ENCODE measurements at regions not wholly inside any gene's neighbourhood (a gene's known extent, or its start where the extent isn't known, plus 50 kb on each side); places are given as distances from the start of the nearest gene placed in this dataset.

- no peak for TF ChIP-seq ELF4 (IDR thresholded peaks at IDR 0.05)
- no peak for TF ChIP-seq NFRKB (IDR thresholded peaks at IDR 0.05)
- no peak for TF ChIP-seq BHLHE40 (IDR thresholded peaks at IDR 0.05; ENCODE audit: borderline replicate concordance)
- no peak for TF ChIP-seq SP1 (IDR thresholded peaks at IDR 0.05)
- TF ChIP-seq FOXA1 (IDR thresholded peaks at IDR 0.05), result no peak
- TF ChIP-seq LEF1 (IDR thresholded peaks at IDR 0.05; ENCODE audit: borderline replicate concordance), result no peak
- no peak for TF ChIP-seq TARDBP (IDR thresholded peaks at IDR 0.05)
- TF ChIP-seq SUZ12 (IDR thresholded peaks at IDR 0.05), result no peak
- TF ChIP-seq ARNT (IDR thresholded peaks at IDR 0.05), result no peak
- TF ChIP-seq PKNOX1 (IDR thresholded peaks at IDR 0.05), result no peak
- TF ChIP-seq FOXK2 (IDR thresholded peaks at IDR 0.05), result no peak
- no peak for TF ChIP-seq FOXM1 (IDR thresholded peaks at IDR 0.05; ENCODE audit: borderline replicate concordance)
Measured at GRCh38 chr11:92861634-92862033, 107.8 kb upstream of the MTNR1B start.

Measured in HEK293T (cell line).